ENCODE measurements at regions not wholly inside any gene's neighbourhood (a gene's known extent, or its start where the extent isn't known, plus 50 kb on each side); places are given as distances from the start of the nearest gene placed in this dataset.

DNA sequence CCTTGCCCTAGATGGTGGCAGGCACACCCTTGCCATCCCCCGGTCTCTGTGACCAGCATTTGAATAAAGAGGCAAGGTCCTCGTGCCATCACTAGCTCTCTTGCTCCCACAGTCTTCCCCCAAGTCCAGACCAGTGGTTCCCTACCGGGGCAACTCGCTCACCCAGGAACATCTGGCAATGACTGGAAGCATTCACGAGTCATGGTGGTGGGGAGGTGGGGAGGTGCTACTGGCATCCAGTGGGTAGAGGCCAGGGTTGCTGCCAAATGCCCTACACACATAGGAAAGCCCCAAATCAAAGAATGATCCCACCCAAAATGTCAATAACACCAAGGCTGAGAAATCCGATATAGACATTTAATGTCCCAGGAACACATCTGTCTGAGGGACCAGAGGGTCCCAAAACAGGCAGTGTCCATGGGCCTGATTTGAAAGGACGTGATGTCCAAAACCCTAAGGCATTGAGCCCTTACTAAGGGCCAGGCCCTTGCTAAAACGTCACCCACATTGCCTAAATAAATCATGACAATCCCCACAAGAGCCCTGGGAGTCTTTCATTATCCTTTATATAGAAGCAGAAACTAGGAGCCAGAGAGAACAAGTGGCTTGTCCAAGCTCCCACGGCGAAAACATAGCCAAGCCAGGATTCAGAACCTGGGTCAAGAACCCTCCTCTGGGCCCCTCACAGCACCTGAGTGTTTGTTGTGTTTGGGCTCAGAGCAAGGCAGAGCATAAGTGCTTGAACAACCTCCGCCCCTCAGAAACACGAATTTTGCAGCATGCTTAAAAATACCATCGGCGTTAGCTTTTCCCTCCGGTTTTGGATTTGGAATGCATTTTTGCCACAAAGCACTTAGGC is 119.3 kb upstream of the WWC1 start:
- ATAC-seq = no peak
- no peak for TF ChIP-seq RARB (CRISPR knock-in tag; IDR thresholded peaks at IDR 0.05)
- TF ChIP-seq BACH2 (CRISPR knock-in tag; IDR thresholded peaks at IDR 0.05; ENCODE audit: borderline replicate concordance) = no peak
- no peak for TF ChIP-seq ZC3H10 (CRISPR knock-in tag; IDR thresholded peaks at IDR 0.05)
- TF ChIP-seq ARNTL (CRISPR knock-in tag; IDR thresholded peaks at IDR 0.05; ENCODE audit: borderline replicate concordance, low read depth) = no peak
- TF ChIP-seq ZNF8 (CRISPR knock-in tag; IDR thresholded peaks at IDR 0.05) = no peak
- TF ChIP-seq TOX (CRISPR knock-in tag; IDR thresholded peaks at IDR 0.05; ENCODE audit: borderline replicate concordance) = no peak
- TF ChIP-seq SNAI2 (CRISPR knock-in tag; IDR thresholded peaks at IDR 0.05) = no peak
- TF ChIP-seq GLIS3 (CRISPR knock-in tag; IDR thresholded peaks at IDR 0.05) = no peak
- TF ChIP-seq ISL1 (CRISPR knock-in tag; IDR thresholded peaks at IDR 0.05) = no peak
- TF ChIP-seq, protein P1, sequence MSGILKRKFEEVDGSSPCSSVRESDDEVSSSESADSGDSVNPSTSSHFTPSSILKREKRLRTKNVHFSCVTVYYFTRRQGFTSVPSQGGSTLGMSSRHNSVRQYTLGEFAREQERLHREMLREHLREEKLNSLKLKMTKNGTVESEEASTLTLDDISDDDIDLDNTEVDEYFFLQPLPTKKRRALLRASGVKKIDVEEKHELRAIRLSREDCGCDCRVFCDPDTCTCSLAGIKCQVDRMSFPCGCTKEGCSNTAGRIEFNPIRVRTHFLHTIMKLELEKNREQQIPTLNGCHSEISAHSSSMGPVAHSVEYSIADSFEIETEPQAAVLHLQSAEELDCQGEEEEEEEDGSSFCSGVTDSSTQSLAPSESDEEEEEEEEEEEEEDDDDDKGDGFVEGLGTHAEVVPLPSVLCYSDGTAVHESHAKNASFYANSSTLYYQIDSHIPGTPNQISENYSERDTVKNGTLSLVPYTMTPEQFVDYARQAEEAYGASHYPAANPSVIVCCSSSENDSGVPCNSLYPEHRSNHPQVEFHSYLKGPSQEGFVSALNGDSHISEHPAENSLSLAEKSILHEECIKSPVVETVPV (CRISPR knock-in tag; IDR thresholded peaks at IDR 0.05) = no peak
- TF ChIP-seq, protein P2, sequence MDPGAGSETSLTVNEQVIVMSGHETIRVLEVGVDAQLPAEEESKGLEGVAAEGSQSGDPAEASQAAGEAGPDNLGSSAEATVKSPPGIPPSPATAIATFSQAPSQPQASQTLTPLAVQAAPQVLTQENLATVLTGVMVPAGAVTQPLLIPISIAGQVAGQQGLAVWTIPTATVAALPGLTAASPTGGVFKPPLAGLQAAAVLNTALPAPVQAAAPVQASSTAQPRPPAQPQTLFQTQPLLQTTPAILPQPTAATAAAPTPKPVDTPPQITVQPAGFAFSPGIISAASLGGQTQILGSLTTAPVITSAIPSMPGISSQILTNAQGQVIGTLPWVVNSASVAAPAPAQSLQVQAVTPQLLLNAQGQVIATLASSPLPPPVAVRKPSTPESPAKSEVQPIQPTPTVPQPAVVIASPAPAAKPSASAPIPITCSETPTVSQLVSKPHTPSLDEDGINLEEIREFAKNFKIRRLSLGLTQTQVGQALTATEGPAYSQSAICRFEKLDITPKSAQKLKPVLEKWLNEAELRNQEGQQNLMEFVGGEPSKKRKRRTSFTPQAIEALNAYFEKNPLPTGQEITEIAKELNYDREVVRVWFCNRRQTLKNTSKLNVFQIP (CRISPR knock-in tag; IDR thresholded peaks at IDR 0.05; ENCODE audit: borderline replicate concordance, low read depth) = no peak
- TF ChIP-seq, protein P3, sequence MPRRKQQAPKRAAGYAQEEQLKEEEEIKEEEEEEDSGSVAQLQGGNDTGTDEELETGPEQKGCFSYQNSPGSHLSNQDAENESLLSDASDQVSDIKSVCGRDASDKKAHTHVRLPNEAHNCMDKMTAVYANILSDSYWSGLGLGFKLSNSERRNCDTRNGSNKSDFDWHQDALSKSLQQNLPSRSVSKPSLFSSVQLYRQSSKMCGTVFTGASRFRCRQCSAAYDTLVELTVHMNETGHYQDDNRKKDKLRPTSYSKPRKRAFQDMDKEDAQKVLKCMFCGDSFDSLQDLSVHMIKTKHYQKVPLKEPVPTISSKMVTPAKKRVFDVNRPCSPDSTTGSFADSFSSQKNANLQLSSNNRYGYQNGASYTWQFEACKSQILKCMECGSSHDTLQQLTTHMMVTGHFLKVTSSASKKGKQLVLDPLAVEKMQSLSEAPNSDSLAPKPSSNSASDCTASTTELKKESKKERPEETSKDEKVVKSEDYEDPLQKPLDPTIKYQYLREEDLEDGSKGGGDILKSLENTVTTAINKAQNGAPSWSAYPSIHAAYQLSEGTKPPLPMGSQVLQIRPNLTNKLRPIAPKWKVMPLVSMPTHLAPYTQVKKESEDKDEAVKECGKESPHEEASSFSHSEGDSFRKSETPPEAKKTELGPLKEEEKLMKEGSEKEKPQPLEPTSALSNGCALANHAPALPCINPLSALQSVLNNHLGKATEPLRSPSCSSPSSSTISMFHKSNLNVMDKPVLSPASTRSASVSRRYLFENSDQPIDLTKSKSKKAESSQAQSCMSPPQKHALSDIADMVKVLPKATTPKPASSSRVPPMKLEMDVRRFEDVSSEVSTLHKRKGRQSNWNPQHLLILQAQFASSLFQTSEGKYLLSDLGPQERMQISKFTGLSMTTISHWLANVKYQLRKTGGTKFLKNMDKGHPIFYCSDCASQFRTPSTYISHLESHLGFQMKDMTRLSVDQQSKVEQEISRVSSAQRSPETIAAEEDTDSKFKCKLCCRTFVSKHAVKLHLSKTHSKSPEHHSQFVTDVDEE (CRISPR knock-in tag; IDR thresholded peaks at IDR 0.05) = no peak
- no peak for TF ChIP-seq ZNF70 (CRISPR knock-in tag; IDR thresholded peaks at IDR 0.05)
- no peak for TF ChIP-seq ZNF565 (CRISPR knock-in tag; conservative IDR thresholded peaks at IDR 0.05; ENCODE audit: low read depth)
- TF ChIP-seq PPARA (CRISPR knock-in tag; IDR thresholded peaks at IDR 0.05; ENCODE audit: borderline replicate concordance) = no peak
- TF ChIP-seq, protein P4, sequence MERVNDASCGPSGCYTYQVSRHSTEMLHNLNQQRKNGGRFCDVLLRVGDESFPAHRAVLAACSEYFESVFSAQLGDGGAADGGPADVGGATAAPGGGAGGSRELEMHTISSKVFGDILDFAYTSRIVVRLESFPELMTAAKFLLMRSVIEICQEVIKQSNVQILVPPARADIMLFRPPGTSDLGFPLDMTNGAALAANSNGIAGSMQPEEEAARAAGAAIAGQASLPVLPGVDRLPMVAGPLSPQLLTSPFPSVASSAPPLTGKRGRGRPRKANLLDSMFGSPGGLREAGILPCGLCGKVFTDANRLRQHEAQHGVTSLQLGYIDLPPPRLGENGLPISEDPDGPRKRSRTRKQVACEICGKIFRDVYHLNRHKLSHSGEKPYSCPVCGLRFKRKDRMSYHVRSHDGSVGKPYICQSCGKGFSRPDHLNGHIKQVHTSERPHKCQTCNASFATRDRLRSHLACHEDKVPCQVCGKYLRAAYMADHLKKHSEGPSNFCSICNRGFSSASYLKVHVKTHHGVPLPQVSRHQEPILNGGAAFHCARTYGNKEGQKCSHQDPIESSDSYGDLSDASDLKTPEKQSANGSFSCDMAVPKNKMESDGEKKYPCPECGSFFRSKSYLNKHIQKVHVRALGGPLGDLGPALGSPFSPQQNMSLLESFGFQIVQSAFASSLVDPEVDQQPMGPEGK (CRISPR knock-in tag; IDR thresholded peaks at IDR 0.05; ENCODE audit: borderline replicate concordance) = no peak
- TF ChIP-seq, protein P5, sequence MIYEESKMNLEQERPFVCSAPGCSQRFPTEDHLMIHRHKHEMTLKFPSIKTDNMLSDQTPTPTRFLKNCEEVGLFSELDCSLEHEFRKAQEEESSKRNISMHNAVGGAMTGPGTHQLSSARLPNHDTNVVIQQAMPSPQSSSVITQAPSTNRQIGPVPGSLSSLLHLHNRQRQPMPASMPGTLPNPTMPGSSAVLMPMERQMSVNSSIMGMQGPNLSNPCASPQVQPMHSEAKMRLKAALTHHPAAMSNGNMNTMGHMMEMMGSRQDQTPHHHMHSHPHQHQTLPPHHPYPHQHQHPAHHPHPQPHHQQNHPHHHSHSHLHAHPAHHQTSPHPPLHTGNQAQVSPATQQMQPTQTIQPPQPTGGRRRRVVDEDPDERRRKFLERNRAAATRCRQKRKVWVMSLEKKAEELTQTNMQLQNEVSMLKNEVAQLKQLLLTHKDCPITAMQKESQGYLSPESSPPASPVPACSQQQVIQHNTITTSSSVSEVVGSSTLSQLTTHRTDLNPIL (CRISPR knock-in tag; IDR thresholded peaks at IDR 0.05; ENCODE audit: low read depth) = no peak
- TF ChIP-seq CSDC2 (CRISPR knock-in tag; IDR thresholded peaks at IDR 0.05) = no peak

DNA sequence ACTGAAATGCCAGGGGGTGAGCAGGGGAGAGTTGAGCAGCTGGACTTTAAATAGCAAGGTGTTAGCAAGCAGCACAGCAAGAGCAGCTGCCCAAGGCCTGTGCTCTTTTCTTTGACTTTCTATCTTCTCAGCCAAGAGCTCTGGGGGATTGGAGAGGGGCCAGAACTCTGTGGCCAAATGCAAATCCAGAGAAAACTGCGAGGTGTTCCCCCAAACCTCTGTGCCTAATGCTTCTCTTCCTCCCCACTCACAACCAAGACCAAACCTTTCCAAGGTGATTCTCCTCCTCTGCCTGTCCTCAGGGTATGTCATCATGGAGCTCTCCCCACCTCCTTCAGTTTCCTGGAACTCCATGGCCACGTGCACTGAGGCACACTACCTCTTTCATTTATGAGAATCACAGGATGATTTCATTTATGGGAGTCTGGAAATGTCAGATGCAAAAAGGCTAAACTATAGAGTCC is 118.7 kb upstream of the WWC1 start:
- ATAC-seq = no peak
- no peak for TF ChIP-seq GLIS3 (CRISPR knock-in tag; IDR thresholded peaks at IDR 0.05)
- TF ChIP-seq, protein P1 (CRISPR knock-in tag; IDR thresholded peaks at IDR 0.05) = no peak
- TF ChIP-seq, protein P4 (CRISPR knock-in tag; IDR thresholded peaks at IDR 0.05; ENCODE audit: borderline replicate concordance) = no peak
- TF ChIP-seq ZFP3 (CRISPR knock-in tag; IDR thresholded peaks at IDR 0.05) = no peak
- TF ChIP-seq, protein P3 (CRISPR knock-in tag; IDR thresholded peaks at IDR 0.05) = no peak
- no peak for TF ChIP-seq ZFP30 (CRISPR knock-in tag; IDR thresholded peaks at IDR 0.05)
- TF ChIP-seq ZNF8 (CRISPR knock-in tag; IDR thresholded peaks at IDR 0.05) = no peak
- no peak for TF ChIP-seq OSR1 (CRISPR knock-in tag; IDR thresholded peaks at IDR 0.05)
- TF ChIP-seq SNAI2 (CRISPR knock-in tag; IDR thresholded peaks at IDR 0.05) = no peak
- TF ChIP-seq ZNF565 (CRISPR knock-in tag; conservative IDR thresholded peaks at IDR 0.05; ENCODE audit: low read depth) = no peak
- TF ChIP-seq CSDC2 (CRISPR knock-in tag; IDR thresholded peaks at IDR 0.05) = no peak
- no peak for TF ChIP-seq ARNTL (CRISPR knock-in tag; IDR thresholded peaks at IDR 0.05; ENCODE audit: borderline replicate concordance, low read depth)

Measured in SK-N-SH treated with all-trans-retinoic acid at 6 μM for 48 hours (cell line).